Effector memory CD4-positive, alpha-beta T cell (primary cell): ENCODE measurements at regions not wholly inside any gene's neighbourhood (a gene's known extent, or its start where the extent isn't known, plus 50 kb on each side); places are given as distances from the start of the nearest gene placed in this dataset.

ENCODE experiments used
- DNase-seq, 3 donors: peaks; one replicate each; pipeline ENCODE4 v3.0.0-alpha.2; 2020
- H3K27ac ChIP-seq: 2 replicates; pipeline ENCODE4 v1.7.0; 2013; ENCODE audit warnings: mild to moderate bottlenecking, low read length, moderate library complexity; ENCODE audit not compliant: insufficient read depth, poor library complexity, severe bottlenecking
- H3K27me3 ChIP-seq: replicated peaks from 2 replicates; pipeline ENCODE4 v1.7.0; 2013; ENCODE audit warnings: mild to moderate bottlenecking, low read length; ENCODE audit not compliant: insufficient read depth, control insufficient read depth, poor library complexity, severe bottlenecking
- H3K36me3 ChIP-seq: 2 replicates; pipeline ENCODE4 v1.7.0; 2013; ENCODE audit warnings: mild to moderate bottlenecking, low read length, moderate library complexity; ENCODE audit not compliant: control insufficient read depth, insufficient read depth
- H3K4me1 ChIP-seq: 2 replicates; pipeline ENCODE4 v1.7.0; 2013; ENCODE audit warnings: low read length, mild to moderate bottlenecking; ENCODE audit not compliant: control insufficient read depth, insufficient read depth, poor library complexity, severe bottlenecking
- H3K4me3 ChIP-seq: 2 replicates; pipeline ENCODE4 v1.7.0; 2013; ENCODE audit warnings: low read length, low read depth, mild to moderate bottlenecking; ENCODE audit not compliant: insufficient read depth, poor library complexity, severe bottlenecking
- H3K9me3 ChIP-seq: 2 replicates; pipeline ENCODE4 v1.7.0; 2013; ENCODE audit warnings: mild to moderate bottlenecking, low read length, moderate library complexity; ENCODE audit not compliant: control insufficient read depth

GRCh38 chr6:23096876-23097275 is 527.5 kb downstream of the HDGFL1 start:
- Histone ChIP-seq H3K27ac (no peak overlapping the region), H3K36me3 (no peaks in the 10 kb centered on the region), H3K27me3 (no peaks in the 10 kb centered on the region), H3K4me1 (no peaks in the 10 kb centered on the region), H3K9me3 (no peaks in the 10 kb centered on the region), H3K4me3 (no peak overlapping the region)
- DNase-seq: no peak

GRCh38 chr6:23097566-23097965 is 528.2 kb downstream of the HDGFL1 start:
- H3K9me3 ChIP-seq: no peaks in the 10 kb centered on the region
- H3K27me3 ChIP-seq: no peaks in the 10 kb centered on the region
- no peak overlapping the region for H3K4me3 ChIP-seq
- no peaks in the 10 kb centered on the region for H3K36me3 ChIP-seq
- DNase-seq: no peak
- H3K4me1 ChIP-seq: no peaks in the 10 kb centered on the region
- H3K27ac ChIP-seq: no peak overlapping the region

GRCh38 chr6:23106951-23107350 is 537.6 kb downstream of the HDGFL1 start:
- H3K27me3 ChIP-seq: no peaks in the 10 kb centered on the region
- no peaks in the 10 kb centered on the region for H3K9me3 ChIP-seq
- DNase-seq: no peak
- H3K27ac ChIP-seq: no peak overlapping the region
- H3K36me3 ChIP-seq: no peaks in the 10 kb centered on the region
- no peaks in the 10 kb centered on the region for H3K4me1 ChIP-seq
- no peak overlapping the region for H3K4me3 ChIP-seq

GRCh38 chr6:23111984-23112383 is 542.6 kb downstream of the HDGFL1 start:
- H3K36me3 ChIP-seq: no peaks in the 10 kb centered on the region
- no peak overlapping the region for H3K27ac ChIP-seq
- H3K4me3 ChIP-seq: no peak overlapping the region
- H3K4me1 ChIP-seq: no peaks in the 10 kb centered on the region
- H3K27me3 ChIP-seq: no peaks in the 10 kb centered on the region
- no peak for DNase-seq
- no peaks in the 10 kb centered on the region for H3K9me3 ChIP-seq

GRCh38 chr6:23114812-23115504 is 545.6 kb downstream of the HDGFL1 start:
- Histone ChIP-seq H3K27ac (no peak overlapping the region), H3K9me3 (no peaks in the 10 kb centered on the region)
- no peak for DNase-seq

GRCh38 chr6:23137611-23138010 is 568.2 kb downstream of the HDGFL1 start:
- DNase-seq: no peak
- Histone ChIP-seq H3K4me1 (no peaks in the 10 kb centered on the region), H3K9me3 (no peaks in the 10 kb centered on the region), H3K36me3 (no peaks in the 10 kb centered on the region), H3K27ac (no peak overlapping the region), H3K27me3 (no peaks in the 10 kb centered on the region), H3K4me3 (no peak overlapping the region)

More at GRCh38 chr6:23114812-23115504, 545.6 kb downstream of the HDGFL1 start:
- Histone ChIP-seq H3K4me3 (no peak overlapping the region), H3K27me3 (no peaks in the 10 kb centered on the region), H3K4me1 (no peaks in the 10 kb centered on the region), H3K36me3 (no peaks in the 10 kb centered on the region)

- Histone ChIP-seq H3K36me3 (no peaks in the 10 kb centered on the region), H3K27ac (no peak overlapping the region), H3K27me3 (no peaks in the 10 kb centered on the region), H3K9me3 (no peaks in the 10 kb centered on the region), H3K4me1 (no peaks in the 10 kb centered on the region), H3K4me3 (no peak overlapping the region)
- no peak for DNase-seq
Measured at GRCh38 chr6:23140871-23141270, 571.5 kb downstream of the HDGFL1 start.

- Histone ChIP-seq H3K4me3 (no peak overlapping the region), H3K9me3 (no peaks in the 10 kb centered on the region), H3K27me3 (no peaks in the 10 kb centered on the region), H3K27ac (no peak overlapping the region), H3K4me1 (no peaks in the 10 kb centered on the region), H3K36me3 (no peaks in the 10 kb centered on the region)
- no peak for DNase-seq
Measured at GRCh38 chr6:23145781-23146180, 576.4 kb downstream of the HDGFL1 start.

GRCh38 chr6:23154159-23154558 is 584.8 kb downstream of the HDGFL1 start:
- Histone ChIP-seq H3K36me3 (no peaks in the 10 kb centered on the region), H3K4me3 (no peak overlapping the region), H3K27me3 (no peaks in the 10 kb centered on the region), H3K27ac (no peak overlapping the region), H3K4me1 (no peaks in the 10 kb centered on the region), H3K9me3 (no peaks in the 10 kb centered on the region)
- DNase-seq: no peak

- DNase-seq: no peak
- Histone ChIP-seq H3K36me3 (no peaks in the 10 kb centered on the region), H3K27me3 (no peaks in the 10 kb centered on the region), H3K4me3 (no peak overlapping the region), H3K27ac (no peak overlapping the region), H3K4me1 (no peaks in the 10 kb centered on the region), H3K9me3 (no peaks in the 10 kb centered on the region)
Measured at GRCh38 chr6:23170049-23170448, 600.7 kb downstream of the HDGFL1 start.
